ENCODE measurements at regions not wholly inside any gene's neighbourhood (a gene's known extent, or its start where the extent isn't known, plus 50 kb on each side); places are given as distances from the start of the nearest gene placed in this dataset.

DNA sequence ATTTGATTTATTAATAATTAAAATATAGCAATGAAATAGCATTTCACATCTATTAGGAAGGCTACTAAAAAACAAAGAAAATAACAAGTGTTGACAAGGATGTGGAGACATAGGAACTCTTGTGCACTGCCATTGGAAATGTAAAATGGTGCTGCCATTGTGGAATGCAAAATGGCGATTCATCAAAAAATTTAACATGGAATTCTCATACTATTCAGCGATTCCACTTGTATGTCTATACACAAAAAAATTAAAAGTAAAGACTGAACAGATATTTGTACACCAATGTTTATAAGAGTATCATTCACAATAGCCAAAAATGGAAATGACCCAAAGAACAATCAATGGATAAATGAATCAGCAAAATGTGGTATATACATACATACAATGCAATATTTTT is 101.3 kb upstream of the S1PR1 start:
- in situ Hi-C loops (cut with MboI) (loop anchor here (5.0 kb wide), 1 partner anchor 152 kb away; no protein-coding TSS in a partner anchor), intact Hi-C loops (cut with micrococcal nuclease; ENCODE audit: unreplicated experiment) (no loop called here)
- no peaks in the 10 kb centered on the region for H3K27me3 ChIP-seq (replicated peaks in 1 of 2; ENCODE audit: control insufficient read depth in 2 of 2, insufficient read depth in 2 of 2, low read length in 1 of 2)
- H3K4me2 ChIP-seq (ENCODE audit: control insufficient read depth, insufficient read depth) = no peak overlapping the region
- FAIRE-seq = no peak
- WGBS (ENCODE audit: insufficient coverage, insufficient replicate concordance, low lambda C conversion rate, missing lambda C conversion rate) = 80% methylated on average over 2 of the region's 2 CpGs
- TF ChIP-seq SP1 (IDR thresholded peaks at IDR 0.05; ENCODE audit: low read depth, low read length) (no peak), MEF2B (IDR thresholded peaks at IDR 0.05; ENCODE audit: partially characterized antibody, poor library complexity, severe bottlenecking) (no peak), FOXM1 (IDR thresholded peaks at IDR 0.05; ENCODE audit: low read depth, low read length) (no peak), RUNX3 (IDR thresholded peaks at IDR 0.05; ENCODE audit: low read length) (no peak), SPI1 (IDR thresholded peaks at IDR 0.05; ENCODE audit: borderline replicate concordance, insufficient read depth, low read depth, low read length) (no peak), WRNIP1 (IDR thresholded peaks at IDR 0.05; ENCODE audit: borderline replicate concordance, low read depth, low read length) (no peak), HDGF (IDR thresholded peaks at IDR 0.05) (no peak), STAT3 (IDR thresholded peaks at IDR 0.05; ENCODE audit: low read depth, low read length) (no peak), CREM (IDR thresholded peaks at IDR 0.05; ENCODE audit: low read depth) (no peak)
- TF ChIP-seq, protein P1, sequence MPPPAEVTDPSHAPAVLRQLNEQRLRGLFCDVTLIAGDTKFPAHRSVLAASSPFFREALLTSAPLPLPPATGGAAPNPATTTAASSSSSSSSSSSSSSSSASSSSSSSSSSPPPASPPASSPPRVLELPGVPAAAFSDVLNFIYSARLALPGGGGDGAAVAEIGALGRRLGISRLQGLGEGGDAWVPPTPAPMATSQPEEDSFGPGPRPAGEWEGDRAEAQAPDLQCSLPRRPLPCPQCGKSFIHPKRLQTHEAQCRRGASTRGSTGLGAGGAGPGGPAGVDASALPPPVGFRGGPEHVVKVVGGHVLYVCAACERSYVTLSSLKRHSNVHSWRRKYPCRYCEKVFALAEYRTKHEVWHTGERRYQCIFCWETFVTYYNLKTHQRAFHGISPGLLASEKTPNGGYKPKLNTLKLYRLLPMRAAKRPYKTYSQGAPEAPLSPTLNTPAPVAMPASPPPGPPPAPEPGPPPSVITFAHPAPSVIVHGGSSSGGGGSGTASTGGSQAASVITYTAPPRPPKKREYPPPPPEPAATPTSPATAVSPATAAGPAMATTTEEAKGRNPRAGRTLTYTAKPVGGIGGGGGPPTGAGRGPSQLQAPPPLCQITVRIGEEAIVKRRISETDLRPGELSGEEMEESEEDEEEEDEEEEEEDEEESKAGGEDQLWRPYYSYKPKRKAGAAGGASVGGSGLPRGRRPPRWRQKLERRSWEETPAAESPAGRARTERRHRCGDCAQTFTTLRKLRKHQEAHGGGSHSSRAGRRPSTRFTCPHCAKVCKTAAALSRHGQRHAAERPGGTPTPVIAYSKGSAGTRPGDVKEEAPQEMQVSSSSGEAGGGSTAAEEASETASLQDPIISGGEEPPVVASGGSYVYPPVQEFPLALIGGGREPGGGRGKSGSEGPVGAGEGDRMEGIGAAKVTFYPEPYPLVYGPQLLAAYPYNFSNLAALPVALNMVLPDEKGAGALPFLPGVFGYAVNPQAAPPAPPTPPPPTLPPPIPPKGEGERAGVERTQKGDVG (CRISPR knock-in tag; IDR thresholded peaks at IDR 0.05) = no peak
- TF ChIP-seq, protein P2, sequence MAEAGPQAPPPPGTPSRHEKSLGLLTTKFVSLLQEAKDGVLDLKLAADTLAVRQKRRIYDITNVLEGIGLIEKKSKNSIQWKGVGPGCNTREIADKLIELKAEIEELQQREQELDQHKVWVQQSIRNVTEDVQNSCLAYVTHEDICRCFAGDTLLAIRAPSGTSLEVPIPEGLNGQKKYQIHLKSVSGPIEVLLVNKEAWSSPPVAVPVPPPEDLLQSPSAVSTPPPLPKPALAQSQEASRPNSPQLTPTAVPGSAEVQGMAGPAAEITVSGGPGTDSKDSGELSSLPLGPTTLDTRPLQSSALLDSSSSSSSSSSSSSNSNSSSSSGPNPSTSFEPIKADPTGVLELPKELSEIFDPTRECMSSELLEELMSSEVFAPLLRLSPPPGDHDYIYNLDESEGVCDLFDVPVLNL (IDR thresholded peaks at IDR 0.05; ENCODE audit: low read depth, low read length) = no peak
- no TSS peak for BruUV-seq (replicated peaks)
- no peak overlapping the region for H3K4me3 ChIP-seq
- no peak for DNase-seq (ENCODE audit: low read depth, low spot score)
- no peaks in the 10 kb centered on the region for H4K20me1 ChIP-seq (ENCODE audit: control insufficient read depth, insufficient read depth)
- no peak overlapping the region for H3K9ac ChIP-seq (ENCODE audit: control insufficient read depth, insufficient read depth, low read length)
- RAD21 ChIA-PET (ENCODE audit: unreplicated experiment) = interaction anchor here (1.3 to 5.6 kb wide), 4 partner anchors 9 to 303 kb away, joined by 4 to 57 read pairs (median 26); no protein-coding TSS in a partner anchor
- SMC1A ChIA-PET (ENCODE audit: uncharacterized antibody, unreplicated experiment) = interaction anchor here (1.0 to 7.6 kb wide), 5 partner anchors 104 to 305 kb away, joined by 3 to 118 read pairs (median 13); no protein-coding TSS in a partner anchor
- no peaks in the 10 kb centered on the region for H3K9me3 ChIP-seq (replicated peaks; ENCODE audit: control insufficient read depth, insufficient read depth, low read length)
- ATAC-seq = no peak
- no peaks in the 10 kb centered on the region for H3K79me2 ChIP-seq (ENCODE audit: control insufficient read depth, insufficient read depth, low read length)
- CTCF ChIA-PET = interaction anchor here (1.2 to 7.5 kb wide), 3 partner anchors 107 to 302 kb away, joined by 3 to 131 read pairs (median 27); no protein-coding TSS in a partner anchor
- no peak overlapping the region for H3K27ac ChIP-seq (ENCODE audit: control insufficient read depth, insufficient read depth)
- H3K4me1 ChIP-seq (ENCODE audit: control insufficient read depth, insufficient read depth, low read length) = peaks cover 17% of the 10 kb centered on the region
- no peaks in the 10 kb centered on the region for H3K36me3 ChIP-seq (ENCODE audit: control insufficient read depth in 2 of 2, insufficient read depth in 2 of 2, low read length in 1 of 2)
- POLR2A ChIA-PET = no interaction called here
- H2AFZ ChIP-seq (ENCODE audit: control insufficient read depth, low read depth, low read length) = no peak overlapping the region
